H9 (cell line): ENCODE measurements at regions not wholly inside any gene's neighbourhood (a gene's known extent, or its start where the extent isn't known, plus 50 kb on each side); places are given as distances from the start of the nearest gene placed in this dataset.

Source experiments
- DNase-seq: peaks from one replicate; pipeline ENCODE4 v3.0.0-alpha.2; 2017
- H2AFZ ChIP-seq: one replicate; pipeline ENCODE4 v1.6.1; 2013; ENCODE audit warnings: mild to moderate bottlenecking, low read length, control low read depth, moderate library complexity
- H2AK5ac ChIP-seq: 2 replicates; pipeline ENCODE4 v1.6.1; 2013; ENCODE audit warnings: low read length, control low read depth, mixed read lengths; ENCODE audit not compliant: insufficient read length
- H2BK120ac ChIP-seq: one replicate; pipeline ENCODE4 v1.6.1; 2013; ENCODE audit warnings: low read depth, mild to moderate bottlenecking, low read length, control low read depth, inconsistent platforms; ENCODE audit not compliant: poor library complexity, severe bottlenecking
- H2BK12ac ChIP-seq: 2 replicates; pipeline ENCODE4 v1.6.1; 2013; ENCODE audit warnings: low read length, control low read depth, mixed read lengths, low read depth; ENCODE audit not compliant: insufficient read length
- H2BK15ac ChIP-seq: 2 replicates; pipeline ENCODE4 v1.6.1; 2013; ENCODE audit warnings: low read depth, low read length, control low read depth
- H2BK20ac ChIP-seq: one replicate; pipeline ENCODE4 v1.6.1; 2013; ENCODE audit warnings: low read depth, mild to moderate bottlenecking, low read length, control low read depth, inconsistent platforms; ENCODE audit not compliant: poor library complexity, severe bottlenecking
- H2BK5ac ChIP-seq: 2 replicates; pipeline ENCODE4 v1.6.1; 2013; ENCODE audit warnings: low read length, control low read depth, mixed read lengths; ENCODE audit not compliant: insufficient read length
- H3K14ac ChIP-seq: 2 replicates; pipeline ENCODE4 v1.6.1; 2013; ENCODE audit warnings: low read length, control low read depth; ENCODE audit not compliant: insufficient read depth
- H3K18ac ChIP-seq: 2 replicates; pipeline ENCODE4 v1.6.1; 2013; ENCODE audit warnings: low read depth, mild to moderate bottlenecking, mixed read lengths, low read length, control low read depth; ENCODE audit not compliant: insufficient read length
- H3K23ac ChIP-seq: 2 replicates; pipeline ENCODE4 v1.6.1; 2013; ENCODE audit warnings: low read length, control low read depth, mixed read lengths, low read depth; ENCODE audit not compliant: insufficient read length
- H3K23me2 ChIP-seq: 2 replicates; pipeline ENCODE4 v1.6.1; 2013; ENCODE audit warnings: low read depth, mild to moderate bottlenecking, mixed read lengths, low read length, control low read depth; ENCODE audit not compliant: insufficient read length, poor library complexity, severe bottlenecking
- H3K27ac ChIP-seq: 2 replicates; pipeline ENCODE4 v1.5.1; 2013; ENCODE audit warnings: low read length, control low read depth, mixed read lengths, low read depth; ENCODE audit not compliant: insufficient read length
- H3K27me3 ChIP-seq: 2 replicates; pipeline ENCODE4 v1.6.1; 2013; ENCODE audit warnings: low read length, control low read depth, inconsistent platforms; ENCODE audit not compliant: insufficient read depth
- H3K4ac ChIP-seq: 2 replicates; pipeline ENCODE4 v1.6.1; 2013; ENCODE audit warnings: low read depth, mild to moderate bottlenecking, control low read depth, inconsistent platforms, low read length, moderate library complexity
- H3K4me1 ChIP-seq: 2 replicates; pipeline ENCODE4 v1.6.1; 2013; ENCODE audit warnings: low read length, control low read depth, inconsistent platforms; ENCODE audit not compliant: insufficient read depth
- H3K4me2 ChIP-seq: 2 replicates; pipeline ENCODE4 v1.6.1; 2013; ENCODE audit warnings: low read length, control low read depth, mixed read lengths; ENCODE audit not compliant: insufficient read length, insufficient read depth
- H3K56ac ChIP-seq: 2 replicates; pipeline ENCODE4 v1.6.1; 2013; ENCODE audit warnings: low read depth, mild to moderate bottlenecking, mixed read lengths, low read length, control low read depth; ENCODE audit not compliant: insufficient read length
- H3K79me1 ChIP-seq: 2 replicates; pipeline ENCODE4 v1.6.1; 2013; ENCODE audit warnings: low read depth, mild to moderate bottlenecking, moderate library complexity, low read length, control low read depth, inconsistent platforms; ENCODE audit not compliant: insufficient read depth, poor library complexity, severe bottlenecking
- H3K79me2 ChIP-seq: 2 replicates; pipeline ENCODE4 v1.6.1; 2013; ENCODE audit warnings: low read length, control low read depth, inconsistent platforms; ENCODE audit not compliant: insufficient read depth
- H3K9ac ChIP-seq: 2 replicates; pipeline ENCODE4 v1.6.1; 2013; ENCODE audit warnings: low read length, control low read depth, mixed read lengths; ENCODE audit not compliant: insufficient read length; ENCODE audit errors: extremely low read depth
- H3K9me3 ChIP-seq: one replicate; pipeline ENCODE4 v1.6.1; 2013; ENCODE audit warnings: low read depth, low read length, inconsistent platforms; ENCODE audit not compliant: control insufficient read depth
- H3T11ph ChIP-seq: one replicate; pipeline ENCODE4 v1.6.1; 2013; ENCODE audit warnings: mild to moderate bottlenecking, low read length, control low read depth, inconsistent platforms
- H4K20me1 ChIP-seq: one replicate; pipeline ENCODE4 v1.6.1; 2013; ENCODE audit not compliant: control insufficient read depth, insufficient read length, insufficient read depth
- H4K5ac ChIP-seq: 2 replicates; pipeline ENCODE4 v1.6.1; 2013; ENCODE audit warnings: low read depth, mild to moderate bottlenecking, mixed read lengths, low read length, control low read depth; ENCODE audit not compliant: insufficient read length
- H4K8ac ChIP-seq: replicated peaks from 2 replicates; pipeline ENCODE4 v1.6.1; 2013; ENCODE audit warnings: low read length, control low read depth, mixed read lengths, low read depth; ENCODE audit not compliant: insufficient read length
- H4K91ac ChIP-seq: 2 replicates; pipeline ENCODE4 v1.6.1; 2013; ENCODE audit warnings: low read depth, mild to moderate bottlenecking, moderate library complexity, mixed read lengths, low read length, control low read depth; ENCODE audit not compliant: insufficient read length
- H3K27ac Mint-ChIP-seq, 3 experiments: 2 replicates in 2 of 3; 3 replicates in 1 of 3; pipeline ENCODE4 v1.8.0; 2020 to 2021; ENCODE audit warnings: mixed read lengths in 3 of 3, mild to moderate bottlenecking in 1 of 3, moderate library complexity in 1 of 3
- H3K27me3 Mint-ChIP-seq: 2 replicates; pipeline ENCODE4 v1.8.0; 2021; ENCODE audit warnings: low read depth, mild to moderate bottlenecking, moderate library complexity, mixed read lengths
- H3K36me3 Mint-ChIP-seq, 3 experiments: 2 replicates in 2 of 3; 3 replicates in 1 of 3; pipeline ENCODE4 v1.8.0; 2020 to 2021; ENCODE audit warnings: low read depth in 3 of 3, mixed read lengths in 3 of 3; ENCODE audit not compliant: insufficient read depth in 1 of 3
- H3K4me1 Mint-ChIP-seq, 2 experiments: 2 replicates each; pipeline ENCODE4 v1.8.0; 2020; ENCODE audit warnings: mixed read lengths in 2 of 2
- H3K4me3 Mint-ChIP-seq, 2 experiments: 2 replicates in 1 of 2; 3 replicates in 1 of 2; pipeline ENCODE4 v1.8.0; 2020 to 2021; ENCODE audit warnings: mild to moderate bottlenecking in 2 of 2, mixed read lengths in 2 of 2, moderate library complexity in 1 of 2
- H3K9me3 Mint-ChIP-seq, 2 experiments: 2 replicates in 1 of 2; 3 replicates in 1 of 2; pipeline ENCODE4 v1.8.0; 2020; ENCODE audit warnings: mild to moderate bottlenecking in 2 of 2, mixed read lengths in 2 of 2, moderate library complexity in 1 of 2
- WGBS: extraction: QIAGEN DNeasy Blood & Tissue Kit; methylation state at CpG from one replicate; pipeline ENCODE4 v1.1.7; 2013; ENCODE audit warnings: missing lambda C conversion rate, low lambda C conversion rate, mixed read lengths; ENCODE audit not compliant: insufficient read length; ENCODE audit errors: extremely low coverage; 5-methylcytosine and 5-hydroxymethylcytosine counted together
- TF ChIP-seq, protein P1 (sequence below): fragments of 200-600 bp; sonication (generic); conservative IDR thresholded peaks from 3 replicates; pipeline ENCODE4 v1.8.0; 2021; ENCODE audit warnings: antibody characterized with exemption, mild to moderate bottlenecking

DNA sequence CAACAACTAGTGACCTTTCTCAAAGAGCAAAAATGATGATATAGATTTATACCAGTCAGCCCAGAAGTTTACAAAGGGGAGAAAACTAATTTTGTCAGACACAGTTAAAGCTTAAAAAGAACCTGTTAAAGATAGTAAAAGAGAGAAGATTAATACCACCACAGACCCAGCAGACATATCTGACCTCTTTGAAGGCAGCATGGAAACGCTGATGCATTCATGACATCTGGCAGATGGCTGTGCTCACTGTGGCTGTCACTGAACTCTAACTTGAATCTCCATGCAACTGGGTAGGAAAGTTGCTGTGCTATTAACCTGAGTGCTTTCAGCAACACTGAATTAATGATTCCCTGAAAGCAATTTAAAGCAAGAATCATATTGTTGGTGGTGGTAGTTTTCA lies 159.8 kb upstream of the PRDM1 start:
- Histone ChIP-seq H4K8ac (no peak overlapping the region), H2BK120ac (no peak overlapping the region), H3K23me2 (no peaks in the 10 kb centered on the region), H4K20me1 (no peaks in the 10 kb centered on the region), H4K91ac (no peak overlapping the region), H2BK20ac (no peak overlapping the region), H3K9ac (no peak overlapping the region), H3K18ac (no peak overlapping the region), H3K23ac (no peak overlapping the region), H3K79me1 (no peaks in the 10 kb centered on the region), H3K56ac (no peak overlapping the region), H3T11ph (no peak overlapping the region), H3K27me3 (no peaks in the 10 kb centered on the region), H2AK5ac (no peak overlapping the region), H2AFZ (no peak overlapping the region), H3K14ac (no peak overlapping the region), H3K27ac (no peak overlapping the region), H2BK5ac (no peak overlapping the region), H3K4me2 (no peak overlapping the region), H3K79me2 (no peaks in the 10 kb centered on the region), H4K5ac (no peak overlapping the region), H3K9me3 (no peaks in the 10 kb centered on the region), H3K4me1 (no peaks in the 10 kb centered on the region), H3K4ac (no peak overlapping the region), H2BK15ac (no peak overlapping the region), H2BK12ac (no peak overlapping the region)
- Mint-ChIP-seq H3K27me3 (0 out of 2 replicates have a peak, but pooled peaks cover 2% of the 10 kb centered on the region), H3K4me1 (no peaks in the 10 kb centered on the region), H3K27ac (no peak overlapping the region), H3K9me3 (no peaks in the 10 kb centered on the region), H3K36me3 (no peaks in the 10 kb centered on the region; a peak in 1 of 7 replicates), H3K4me3 (no peak overlapping the region)
- WGBS: no CpG with 5 or more reads among the region's 1 CpG
- no peak for DNase-seq
- TF ChIP-seq, protein P1, sequence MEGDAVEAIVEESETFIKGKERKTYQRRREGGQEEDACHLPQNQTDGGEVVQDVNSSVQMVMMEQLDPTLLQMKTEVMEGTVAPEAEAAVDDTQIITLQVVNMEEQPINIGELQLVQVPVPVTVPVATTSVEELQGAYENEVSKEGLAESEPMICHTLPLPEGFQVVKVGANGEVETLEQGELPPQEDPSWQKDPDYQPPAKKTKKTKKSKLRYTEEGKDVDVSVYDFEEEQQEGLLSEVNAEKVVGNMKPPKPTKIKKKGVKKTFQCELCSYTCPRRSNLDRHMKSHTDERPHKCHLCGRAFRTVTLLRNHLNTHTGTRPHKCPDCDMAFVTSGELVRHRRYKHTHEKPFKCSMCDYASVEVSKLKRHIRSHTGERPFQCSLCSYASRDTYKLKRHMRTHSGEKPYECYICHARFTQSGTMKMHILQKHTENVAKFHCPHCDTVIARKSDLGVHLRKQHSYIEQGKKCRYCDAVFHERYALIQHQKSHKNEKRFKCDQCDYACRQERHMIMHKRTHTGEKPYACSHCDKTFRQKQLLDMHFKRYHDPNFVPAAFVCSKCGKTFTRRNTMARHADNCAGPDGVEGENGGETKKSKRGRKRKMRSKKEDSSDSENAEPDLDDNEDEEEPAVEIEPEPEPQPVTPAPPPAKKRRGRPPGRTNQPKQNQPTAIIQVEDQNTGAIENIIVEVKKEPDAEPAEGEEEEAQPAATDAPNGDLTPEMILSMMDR: no peak
